Stomach (tissue), 8 donors: ENCODE measurements at regions not wholly inside any gene's neighbourhood (a gene's known extent, or its start where the extent isn't known, plus 50 kb on each side); places are given as distances from the start of the nearest gene placed in this dataset.
A peak's percentile ranks its signal among the peaks of the same experiment; 100 is the strongest.

ENCODE experiments used
- DNase-seq, 2 donors: peaks; one replicate each; pipeline versions ENCODE4 v3.0.0 to v3.0.0-alpha.2; 2013 to 2019
- H3K27ac ChIP-seq, 5 donors: fragments of 200-600 bp in 4 of 5; sonication (generic) in 4 of 5; one replicate each; pipeline ENCODE4 v1.5.1; 2013 to 2019; ENCODE audit warnings: mild to moderate bottlenecking in 1 of 5, moderate library complexity in 1 of 5
- H3K27me3 ChIP-seq, 3 donors: fragments of 200-600 bp; sonication (generic); one replicate each; pipeline ENCODE4 v1.5.1; 2017 to 2019; ENCODE audit warnings: mixed run types in 1 of 3
- H3K36me3 ChIP-seq, 4 donors: fragments of 200-600 bp; sonication (generic); 1 replicate in 3 of 4; 2 replicates in 1 of 4; pipeline ENCODE4 v1.5.1; 2016 to 2019
- H3K4me1 ChIP-seq, 4 donors: fragments of 200-600 bp; sonication (generic); one replicate each; pipeline ENCODE4 v1.5.1; 2016 to 2019
- H3K4me3 ChIP-seq, 4 donors: fragments of 200-600 bp; sonication (generic) in 3 of 4; one replicate each; pipeline ENCODE4 v1.5.1; 2016 to 2019; ENCODE audit warnings: mild to moderate bottlenecking in 1 of 4
- H3K9me3 ChIP-seq, 4 donors: fragments of 200-600 bp; sonication (generic); one replicate each; pipeline ENCODE4 v1.5.1; 2016 to 2019
- CTCF ChIP-seq, 7 experiments: fragments of 450-650 bp in 4 of 7; fragments of 200-600 bp in 3 of 7; sonication (generic) in 3 of 7; IDR thresholded peaks; one replicate each; pipeline ENCODE4 v1.5.1; 2016 to 2019; ENCODE audit warnings: antibody characterized with exemption in 7 of 7, control low read depth in 2 of 7, mild to moderate bottlenecking in 1 of 7
- EP300 ChIP-seq: sonication (generic); formaldehyde crosslinking; IDR thresholded peaks from one replicate; pipeline ENCODE4 v1.6.1; 2017; ENCODE audit warnings: antibody characterized with exemption
- POLR2A ChIP-seq, 4 donors: fragments of 450-650 bp; IDR thresholded peaks; one replicate each; pipeline ENCODE4 v1.6.1; 2016; ENCODE audit warnings: antibody characterized with exemption in 4 of 4, control low read depth in 2 of 4, mild to moderate bottlenecking in 1 of 4, moderate library complexity in 1 of 4
- POLR2AphosphoS5 ChIP-seq, 3 donors: sonication (generic); formaldehyde crosslinking; IDR thresholded peaks; one replicate each; pipeline ENCODE4 v1.6.1; 2016; ENCODE audit warnings: antibody characterized with exemption in 3 of 3
- WGBS, 5 donors: extraction: QIAGEN DNeasy Blood & Tissue Kit in 3 of 5; methylation state at CpG; one replicate each; pipeline versions ENCODE4 v1.1.5 to v1.1.7; 2013 to 2018; 5-methylcytosine and 5-hydroxymethylcytosine counted together
- intact Hi-C: fragments of 100-400 bp; cut with DNase I; formaldehyde crosslinking; loops from one replicate; pipeline ENCODE4 v1.15.1; 2023; ENCODE audit warnings: low total_unique reads
- donor health status: healthy with polysubstance abuse.
- donor health status: Bipolar disorder and iron deficiency.
- donor health status: healthy.

DNA sequence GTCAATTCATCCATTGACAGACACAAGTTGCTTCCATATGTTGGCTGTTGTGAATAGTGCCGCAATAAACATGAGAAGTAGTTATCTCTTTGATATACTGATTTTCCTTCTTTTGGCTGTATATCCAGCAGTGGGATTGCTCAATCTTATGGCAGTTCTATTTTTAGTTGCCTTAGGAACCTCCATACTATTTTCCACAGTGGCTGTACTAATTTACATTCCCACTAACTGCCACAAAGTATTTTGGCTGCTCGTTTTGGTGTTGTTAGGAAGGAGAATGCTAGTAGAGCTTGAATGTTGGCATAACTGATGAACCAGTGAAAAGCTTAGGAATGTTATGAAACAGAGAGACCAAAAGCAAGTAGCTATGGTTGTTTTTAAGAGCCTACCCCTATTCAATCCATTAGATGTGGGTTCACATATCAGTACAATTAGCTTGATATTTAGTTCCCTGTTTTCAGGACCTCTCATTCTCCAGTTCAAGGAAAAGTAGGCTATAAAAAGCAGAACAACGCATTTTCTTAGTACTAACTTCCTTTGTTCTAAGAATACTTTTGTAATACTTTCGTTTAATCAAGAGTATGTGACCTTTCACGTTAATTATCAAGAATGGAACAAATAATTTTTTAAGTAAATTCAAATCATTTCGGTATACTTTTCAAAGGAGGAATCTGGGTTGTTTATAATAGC lies 100.3 kb downstream of the FAS start:
- no peaks in the 10 kb centered on the region for H3K9me3 ChIP-seq
- no peak overlapping the region for H3K27ac ChIP-seq
- intact Hi-C loops = no loop called here
- WGBS, 5 donors = 48 to 64% (median 60%) methylated on average over 6 of the region's 6 CpGs
- peaks cover 0 to 6% (median 5%) of the 10 kb centered on the region in 4 donors for H3K4me1 ChIP-seq
- peak in 1 of 2 donors; percentile 14 for DNase-seq
- no peaks in the 10 kb centered on the region for H3K27me3 ChIP-seq
- no peaks in the 10 kb centered on the region for H3K36me3 ChIP-seq
- H3K4me3 ChIP-seq = no peak overlapping the region
- TF ChIP-seq POLR2A (IDR thresholded peaks at IDR 0.05) (no peak), EP300 (no peak), CTCF (IDR thresholded peaks at IDR 0.05) (no peak)

DNA sequence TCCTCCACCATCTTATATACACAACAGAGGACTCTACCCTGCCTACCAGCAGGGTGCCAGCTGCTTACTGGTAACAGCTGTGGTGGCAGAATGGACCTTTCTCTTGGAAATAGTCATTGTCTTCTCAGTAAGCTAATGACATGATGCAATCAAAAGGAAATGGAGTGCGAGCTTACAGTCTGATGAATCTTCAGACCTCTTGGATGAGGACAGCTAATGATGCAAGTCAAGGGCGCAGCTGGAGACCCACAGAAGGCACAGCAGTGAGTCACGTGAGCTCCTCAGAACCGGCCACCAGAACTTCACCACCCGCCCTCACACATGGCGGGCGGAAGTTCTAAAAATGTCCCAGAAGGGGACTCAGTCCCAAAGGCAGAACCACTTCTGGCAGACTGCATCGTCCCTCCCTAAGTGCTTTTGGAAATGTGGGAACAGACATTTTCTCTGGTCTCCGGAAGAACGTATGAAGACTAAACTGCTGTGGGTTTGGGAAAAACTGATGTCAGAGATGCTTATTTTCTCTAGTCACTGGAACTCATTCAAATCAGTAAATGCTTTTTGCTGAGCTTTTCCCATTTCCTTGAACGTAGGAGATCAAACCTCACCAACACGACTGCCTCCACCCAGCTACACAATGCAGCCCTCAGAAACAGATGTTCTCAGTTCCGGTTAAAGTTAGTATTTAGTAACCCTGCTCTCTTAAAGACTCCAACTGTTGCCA lies 96.4 kb downstream of the FAS start:
- H3K4me3 ChIP-seq = no peak overlapping the region
- peaks cover 0 to 6% (median 5%) of the 10 kb centered on the region in 4 donors for H3K4me1 ChIP-seq
- H3K9me3 ChIP-seq = no peaks in the 10 kb centered on the region
- TF ChIP-seq POLR2AphosphoS5 (IDR thresholded peaks at IDR 0.05) = peak in 2 of 3 donors; percentile 41 to 68
- no peak for TF ChIP-seq CTCF (IDR thresholded peaks at IDR 0.05)
- 63 to 82% (median 68%) methylated on average over 10 to 13 of the region's 13 CpGs for WGBS, 5 donors
- intact Hi-C loops = no loop called here
- peak overlapping the region; percentile 57 to 85 (median 67) for H3K27ac ChIP-seq
- H3K27me3 ChIP-seq = no peaks in the 10 kb centered on the region
- peak; percentile 39 to 57 for DNase-seq
- H3K36me3 ChIP-seq = no peaks in the 10 kb centered on the region

DNA sequence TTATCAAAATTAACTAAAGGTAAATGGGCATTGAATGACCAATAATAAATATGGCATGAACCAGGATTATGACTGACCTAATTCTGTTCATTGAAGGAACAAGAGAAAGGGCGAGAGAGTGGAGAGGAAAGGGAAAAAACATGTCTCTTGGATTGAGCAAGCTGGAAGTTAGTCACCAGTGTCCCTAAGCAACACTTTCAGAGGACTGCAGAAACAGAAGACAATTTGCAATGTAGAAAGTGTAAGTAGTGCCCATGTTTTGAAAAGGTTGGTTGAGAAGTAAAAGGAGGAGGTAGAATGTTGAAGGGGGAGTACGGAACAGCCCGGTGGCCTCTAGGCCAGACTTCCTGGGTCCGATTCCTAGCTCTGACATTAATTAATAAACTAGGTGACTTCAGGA lies 94.6 kb downstream of the FAS start:
- no peaks in the 10 kb centered on the region for H3K9me3 ChIP-seq
- H3K36me3 ChIP-seq = no peaks in the 10 kb centered on the region
- no peaks in the 10 kb centered on the region for H3K27me3 ChIP-seq
- peaks cover 0 to 5% (median 0%) of the 10 kb centered on the region in 4 donors for H3K4me1 ChIP-seq
- TF ChIP-seq POLR2A (IDR thresholded peaks at IDR 0.05) (no peak), CTCF (IDR thresholded peaks at IDR 0.05) (no peak), POLR2AphosphoS5 (IDR thresholded peaks at IDR 0.05) (no peak), EP300 (no peak)
- intact Hi-C loops = no loop called here
- H3K27ac ChIP-seq = peak overlapping the region in 1 of 5 donors; percentile 9
- H3K4me3 ChIP-seq = no peak overlapping the region
- DNase-seq = no peak
- 77 to 94% (median 89%) methylated on average over 4 of the region's 4 CpGs for WGBS, 5 donors

DNA sequence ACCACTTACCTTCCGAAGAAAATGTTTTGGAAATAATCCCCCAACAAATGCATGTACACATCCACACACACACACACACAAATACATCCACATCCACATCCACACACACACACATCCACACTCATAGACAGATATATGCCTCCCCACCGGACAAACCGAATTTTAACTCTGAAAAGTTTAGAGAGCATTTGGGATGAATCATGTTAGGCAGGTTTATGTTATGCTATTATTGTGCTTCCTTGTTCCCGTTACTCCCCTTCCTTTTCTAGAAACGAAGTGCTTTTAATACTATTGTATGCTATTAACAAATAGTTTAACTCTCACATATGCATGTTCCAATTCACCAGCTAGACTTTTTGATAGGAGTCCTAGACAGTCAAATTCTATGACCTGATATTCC lies 91.5 kb downstream of the FAS start:
- Histone ChIP-seq H3K9me3 (no peaks in the 10 kb centered on the region), H3K36me3 (no peaks in the 10 kb centered on the region), H3K4me3 (no peak overlapping the region), H3K27ac (no peak overlapping the region), H3K27me3 (no peaks in the 10 kb centered on the region), H3K4me1 (no peaks in the 10 kb centered on the region)
- no peak for TF ChIP-seq CTCF (IDR thresholded peaks at IDR 0.05)
- no peak for TF ChIP-seq POLR2A (IDR thresholded peaks at IDR 0.05)
- intact Hi-C loops = no loop called here
- 67 to 85% (median 74%) methylated on average over 5 of the region's 5 CpGs for WGBS, 5 donors
- no peak for DNase-seq
